HG02763 (cell line): ENCODE measurements at regions not wholly inside any gene's neighbourhood (a gene's known extent, or its start where the extent isn't known, plus 50 kb on each side); places are given as distances from the start of the nearest gene placed in this dataset.
"Not testable (repeated sequence)": the region's sequence is repeated elsewhere in the genome, so short reads cannot be mapped to it uniquely, and the experiment has no call there.

Source experiments
- ATAC-seq: cut with Tn5 transposase; IDR thresholded peaks from one replicate; pipeline ENCODE4 v1.9.1; 2021; ENCODE audit warnings: mild to moderate bottlenecking, moderate library complexity; ENCODE audit not compliant: unreplicated experiment

DNA sequence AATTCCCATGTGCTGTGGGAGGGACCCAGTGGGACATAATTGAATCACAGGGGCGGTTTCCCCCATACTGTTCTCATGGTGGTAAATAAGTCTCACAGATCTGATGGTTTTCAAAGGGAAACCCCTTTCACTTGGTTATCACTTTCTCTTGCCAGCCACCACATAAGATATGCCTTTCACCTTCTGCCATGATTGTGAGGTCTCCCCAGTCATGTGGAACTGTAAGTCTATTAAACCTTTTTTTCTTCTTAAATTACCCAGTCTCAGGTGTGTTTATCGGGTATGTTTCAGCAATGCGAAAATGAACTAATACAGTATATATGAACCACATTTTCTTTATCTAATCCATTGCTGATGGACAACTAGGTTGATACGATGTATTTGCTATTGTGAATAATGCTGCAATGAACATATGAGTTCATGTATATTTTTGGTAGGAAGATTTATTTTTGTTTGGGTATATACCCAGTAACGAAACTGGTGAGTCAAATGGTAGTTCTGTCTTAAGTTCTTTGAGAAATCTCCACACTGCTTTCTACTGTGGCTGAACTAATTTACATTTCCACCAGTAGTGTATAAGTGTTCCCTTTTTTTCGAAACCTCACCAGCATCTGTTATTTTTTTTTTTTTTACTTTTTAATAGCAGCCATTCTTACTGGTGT lies 70.0 kb upstream of the HGF start:
- ATAC-seq = peak; percentile 87

DNA sequence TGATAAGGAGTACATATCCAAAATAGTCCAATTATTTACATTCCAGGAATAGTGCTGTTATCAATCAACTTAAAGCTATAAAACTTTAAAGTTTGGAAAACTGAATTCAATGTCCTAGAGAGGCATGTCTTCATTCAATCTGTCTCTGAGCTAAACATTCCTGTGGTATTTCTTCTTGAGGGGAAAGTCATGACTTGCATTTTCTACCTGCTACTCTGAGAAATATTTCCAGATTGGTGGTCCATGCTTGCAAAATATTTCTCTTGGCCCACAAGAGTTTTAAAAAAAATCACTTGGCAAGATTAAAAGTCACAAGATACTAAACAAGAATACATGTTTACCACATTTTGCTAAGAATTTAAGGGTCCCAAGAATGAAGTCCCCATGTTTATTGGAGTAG lies 63.6 kb upstream of the HGF start:
- no peak for ATAC-seq

DNA sequence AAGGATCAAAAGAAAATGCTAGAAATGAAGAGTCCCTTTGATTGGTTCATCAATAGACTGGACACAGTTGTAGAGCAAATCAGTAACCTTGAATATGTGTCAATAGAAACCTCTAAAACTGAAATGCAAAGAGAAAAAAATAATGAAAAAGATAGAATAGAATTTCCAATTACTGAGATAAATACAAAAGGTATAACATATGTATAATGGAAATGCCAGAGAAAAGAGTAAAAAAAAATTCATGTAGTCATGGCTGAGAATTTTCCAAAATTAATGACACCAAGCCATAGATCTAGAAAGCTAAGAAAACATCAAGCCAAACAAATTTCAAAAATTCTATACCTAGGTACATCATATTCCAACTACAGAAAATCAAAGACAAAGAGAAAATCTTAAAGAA lies 62.0 kb upstream of the HGF start:
- ATAC-seq = no peak

DNA sequence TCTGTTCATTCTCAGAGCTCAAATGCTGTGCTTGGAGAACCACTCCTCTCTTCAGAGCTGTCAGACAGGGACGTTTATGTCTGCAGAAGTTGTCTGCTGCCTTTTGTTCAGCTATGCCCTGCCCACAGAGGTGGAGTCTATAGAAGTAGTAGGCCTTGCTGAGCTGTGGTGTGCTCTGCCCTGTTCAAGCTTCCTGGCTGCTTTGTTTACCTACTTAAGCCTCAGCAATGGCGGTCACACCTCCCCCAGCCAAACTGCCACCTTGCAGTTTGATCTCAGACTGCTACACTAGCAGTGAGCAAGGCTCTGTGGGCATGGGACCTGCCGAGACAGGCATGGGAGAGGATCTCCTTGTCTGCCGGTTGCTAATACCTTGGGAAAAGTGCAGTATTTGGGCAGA lies 59.7 kb upstream of the HGF start:
- not testable (repeated sequence) for ATAC-seq

DNA sequence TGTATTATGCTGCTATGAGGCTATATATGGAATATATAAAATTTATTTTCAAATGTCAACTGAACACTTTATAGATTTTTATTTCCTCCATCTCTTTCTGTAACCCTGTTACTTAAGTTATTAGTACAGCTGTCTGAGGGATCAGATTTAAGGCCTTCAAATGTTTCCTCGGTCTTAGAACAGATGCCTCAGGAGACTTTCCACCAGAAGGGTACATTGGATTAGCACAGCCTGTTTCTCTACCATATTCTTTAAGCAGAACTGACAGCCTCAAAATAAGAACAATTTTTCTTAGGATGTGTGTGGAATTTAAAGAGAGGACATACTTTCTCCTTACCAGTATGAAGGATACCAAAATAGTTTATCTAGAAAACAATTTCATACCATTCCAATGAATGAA lies 53.0 kb upstream of the HGF start:
- no peak for ATAC-seq

DNA sequence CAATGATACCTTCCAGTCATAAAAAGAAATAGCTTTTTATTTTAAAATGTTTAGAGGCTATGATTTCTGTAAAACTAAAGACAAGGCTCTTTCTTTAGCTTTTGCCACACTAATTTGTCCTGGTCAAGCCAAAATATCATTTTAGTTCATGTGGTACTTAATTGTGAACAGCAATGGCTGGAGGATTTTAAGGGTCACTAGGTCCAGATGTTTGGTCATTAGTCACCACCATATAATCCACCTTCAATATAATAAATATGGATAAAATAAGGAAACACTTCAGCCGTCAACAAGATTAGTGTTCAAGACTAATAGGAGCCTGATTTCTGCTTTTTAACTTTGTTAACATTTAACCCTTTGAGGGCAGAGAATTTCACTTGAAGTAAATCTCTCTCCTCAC lies 50.0 kb upstream of the HGF start:
- no peak for ATAC-seq
